ENCODE measurements at regions not wholly inside any gene's neighbourhood (a gene's known extent, or its start where the extent isn't known, plus 50 kb on each side); places are given as distances from the start of the nearest gene placed in this dataset.
A peak's percentile ranks its signal among the peaks of the same experiment; 100 is the strongest.

DNA sequence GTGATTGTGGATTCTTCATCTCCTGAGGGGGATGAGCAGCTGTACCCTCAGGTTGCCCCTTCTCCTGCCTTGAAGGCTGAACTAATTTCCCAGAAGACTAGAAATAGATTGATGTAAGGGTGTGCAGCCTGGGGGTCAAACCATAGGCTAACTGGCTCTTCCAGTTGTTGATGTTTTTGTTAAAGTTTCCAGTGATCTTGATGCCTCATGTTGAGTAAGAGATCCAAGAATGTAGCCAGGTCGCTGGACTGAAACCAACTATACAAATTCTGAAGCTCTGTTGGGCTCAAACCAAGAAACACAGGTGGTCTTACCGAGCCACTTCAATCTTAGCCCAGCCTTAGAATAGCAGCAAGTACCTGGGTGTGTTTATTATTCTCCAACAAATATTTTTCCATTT, 391.8 kb downstream of the KLF5 start:
- DNase-seq (ENCODE audit: low spot score), result no peak

DNA sequence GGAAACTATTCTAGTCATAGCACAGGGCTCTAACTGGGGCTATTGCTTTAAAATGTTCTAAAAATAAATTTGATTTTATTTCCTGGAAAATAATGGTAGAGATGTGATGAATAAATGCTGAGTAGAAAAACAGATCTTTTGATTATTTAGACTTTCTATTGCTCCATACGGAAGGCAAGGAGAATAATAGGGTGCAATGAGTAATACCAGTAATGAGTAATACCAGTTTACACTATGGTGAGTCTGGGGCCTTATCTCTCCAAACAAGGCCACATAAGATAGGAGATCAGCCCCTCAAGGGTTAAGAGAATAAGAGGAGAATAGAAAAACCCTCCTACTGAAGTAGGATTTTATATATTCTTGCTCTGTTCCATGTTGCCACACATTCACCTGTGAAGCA, 390.4 kb downstream of the KLF5 start:
- DNase-seq (ENCODE audit: low spot score), result no peak

DNA sequence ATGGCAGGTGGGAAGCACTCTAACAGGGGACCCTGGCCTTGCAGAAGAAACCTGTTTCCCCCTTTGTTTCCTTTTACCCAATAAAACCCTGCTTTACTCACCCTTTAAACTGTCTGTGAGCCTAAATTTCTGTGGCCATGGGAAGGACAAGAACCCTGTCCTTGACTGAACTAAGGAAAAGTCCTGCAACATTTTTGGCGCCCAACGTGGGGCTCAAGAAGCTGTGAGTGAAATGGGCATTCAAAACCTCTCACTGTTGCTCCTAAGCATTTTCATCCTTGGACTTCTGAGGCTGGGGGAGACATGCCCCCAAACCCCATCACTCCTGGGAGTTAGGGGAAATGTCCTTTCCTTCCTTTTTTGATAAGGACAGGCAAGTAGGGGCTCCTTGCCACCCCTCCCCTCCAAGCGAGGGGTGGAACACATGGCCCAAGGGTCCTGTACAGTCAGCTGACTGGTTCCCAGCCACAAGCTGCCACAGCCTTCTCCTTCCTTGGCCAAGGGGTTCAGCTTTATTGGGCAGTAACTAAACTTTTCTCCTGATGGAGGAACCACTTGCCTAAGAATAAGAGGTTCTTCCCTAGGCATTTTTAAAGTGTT, 381.6 kb downstream of the KLF5 start:
- no peak for DNase-seq (ENCODE audit: low spot score)

DNA sequence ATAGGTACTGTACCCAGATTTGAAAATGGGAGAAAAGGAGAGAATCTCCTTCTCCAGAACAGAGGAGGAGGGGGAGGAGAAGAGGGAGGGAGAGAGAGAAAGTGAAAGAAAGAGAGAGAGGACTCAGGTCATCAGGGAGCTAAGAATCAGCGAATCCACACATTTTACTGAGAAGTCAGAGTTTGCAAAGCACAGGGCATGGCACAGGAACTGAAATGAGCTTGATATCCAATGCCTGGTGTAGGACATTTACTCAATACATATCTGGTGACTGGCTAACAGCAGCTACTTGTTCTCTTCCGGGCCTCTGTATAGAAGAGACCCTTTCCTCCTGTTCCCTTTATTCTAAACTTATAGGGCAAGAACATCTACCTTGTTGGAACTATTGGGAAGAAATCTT, 375.1 kb downstream of the KLF5 start:
- no peak for DNase-seq (ENCODE audit: low spot score)

DNA sequence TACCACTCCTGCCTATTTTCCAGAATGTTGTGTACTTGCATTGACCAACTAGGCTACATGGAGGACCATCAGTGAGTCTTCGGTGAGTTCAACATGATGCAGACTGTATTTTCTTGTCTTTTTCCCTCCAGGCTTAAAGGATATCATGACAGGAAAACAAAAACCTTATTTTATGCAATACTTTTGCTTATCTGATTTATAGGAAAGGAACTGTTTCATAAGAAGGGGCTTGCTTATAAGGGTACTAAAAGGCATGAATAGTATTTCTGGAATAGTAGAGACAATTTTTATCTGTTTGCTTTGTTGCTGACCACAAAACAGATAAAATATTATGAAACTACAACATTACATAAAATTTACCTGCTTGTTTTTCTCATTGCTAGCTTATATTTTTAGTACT, 374.7 kb downstream of the KLF5 start:
- DNase-seq (ENCODE audit: low spot score), result no peak

DNA sequence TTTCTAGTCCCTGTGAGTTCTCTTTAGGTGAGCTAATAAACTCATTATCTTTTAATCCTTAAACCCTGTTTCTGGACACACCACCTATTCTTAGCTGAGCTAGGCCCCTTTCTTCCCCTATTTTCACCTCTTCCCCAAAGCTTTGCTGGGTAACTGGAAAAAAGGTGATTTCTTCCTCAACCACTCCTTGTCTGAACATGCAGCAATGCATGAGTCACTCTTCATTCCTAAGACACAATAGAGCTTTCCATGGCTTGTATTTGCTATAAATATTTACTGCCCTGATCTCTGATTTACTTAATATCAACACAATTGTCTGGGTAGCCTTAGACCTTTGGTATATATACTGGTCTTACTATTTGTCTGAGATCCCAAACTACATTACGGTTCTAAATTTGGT, 370.9 kb downstream of the KLF5 start:
- no peak for DNase-seq (ENCODE audit: low spot score)

DNA sequence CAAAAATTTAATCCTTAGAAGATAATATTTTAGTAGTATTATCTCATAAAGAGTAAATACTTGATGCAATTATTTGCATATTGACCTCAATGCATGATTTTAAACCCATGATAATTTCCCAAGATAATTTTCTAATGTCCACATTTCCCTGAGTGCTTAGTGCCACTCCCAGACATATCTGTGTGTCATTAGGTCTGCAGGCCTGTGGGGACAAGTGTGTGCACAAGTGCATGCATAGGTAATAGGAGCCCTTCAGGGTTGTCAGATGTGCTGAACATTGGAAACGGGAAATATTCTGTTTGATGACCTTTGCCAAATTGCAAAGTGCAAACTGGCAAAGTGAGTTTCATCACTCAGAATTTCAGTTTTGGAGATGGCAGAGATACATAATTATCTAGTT, 369.9 kb downstream of the KLF5 start:
- no peak for DNase-seq (ENCODE audit: low spot score)

DNA sequence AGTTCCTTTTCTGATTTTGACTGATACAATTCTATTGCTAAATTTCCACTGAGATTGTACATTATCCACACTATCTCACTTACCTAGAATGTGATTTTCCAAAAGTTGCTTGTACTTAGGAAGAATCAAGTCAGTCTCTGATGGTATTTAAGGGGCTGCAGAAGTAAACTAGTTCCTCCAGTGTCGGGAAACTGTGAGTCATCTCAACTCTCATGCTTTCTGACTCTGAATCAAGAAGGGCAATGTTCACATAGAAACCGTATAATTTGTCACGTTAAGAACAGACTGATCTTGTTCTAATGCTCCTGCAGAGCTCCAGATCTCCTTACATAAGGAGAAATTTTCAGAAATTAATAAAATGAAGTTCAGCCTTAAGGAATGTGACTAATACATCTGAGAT, 369.3 kb downstream of the KLF5 start:
- no peak for DNase-seq (ENCODE audit: low spot score)

DNA sequence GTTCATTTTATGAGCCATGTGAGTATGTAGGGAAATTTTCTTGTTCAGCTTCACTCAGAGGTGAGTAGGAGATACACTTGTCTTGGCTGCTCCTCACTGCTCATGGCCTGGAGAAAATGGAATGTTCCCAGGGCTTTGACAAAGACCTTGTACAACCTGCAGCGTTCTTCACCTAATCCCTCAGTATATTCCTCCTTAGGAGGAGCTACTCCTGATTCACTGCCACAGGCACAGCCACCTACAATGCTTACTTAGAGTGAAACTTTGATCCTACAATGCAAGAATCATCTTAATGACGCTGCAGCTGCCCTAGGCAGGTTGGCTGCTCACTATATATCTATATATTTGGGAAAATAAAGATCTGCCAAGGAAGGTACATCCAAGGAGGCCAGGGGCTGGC, 364.2 kb downstream of the KLF5 start:
- DNase-seq (ENCODE audit: low spot score), result no peak

DNA sequence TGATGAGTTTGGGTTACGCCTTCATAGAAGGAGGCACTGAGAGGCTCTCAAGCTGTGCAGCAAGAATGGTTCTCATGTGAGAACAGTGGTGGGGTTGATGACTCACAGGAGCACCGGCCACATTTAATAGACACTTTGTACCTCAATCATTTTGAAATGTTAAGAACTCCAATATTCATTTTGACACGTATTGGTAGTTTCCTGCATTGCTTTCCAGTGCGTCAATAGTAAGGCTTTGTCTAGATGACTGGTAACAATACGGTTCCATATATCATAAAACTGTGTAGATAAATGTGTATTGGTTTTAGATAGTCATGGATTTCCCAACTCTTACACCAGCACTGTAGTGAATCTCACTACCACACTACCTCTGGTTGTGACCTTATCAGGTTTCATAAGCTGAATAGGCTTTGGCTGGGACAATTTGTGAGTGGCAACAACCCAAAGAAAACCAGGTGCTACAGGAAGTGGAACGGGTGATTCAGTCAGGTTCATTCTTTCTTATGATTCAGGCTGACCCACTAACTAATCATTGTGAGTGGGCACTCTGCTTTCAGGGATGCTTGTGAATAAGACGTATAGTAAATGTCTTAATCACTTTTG, 362.6 kb downstream of the KLF5 start:
- DNase-seq (ENCODE audit: low spot score), result no peak

DNA sequence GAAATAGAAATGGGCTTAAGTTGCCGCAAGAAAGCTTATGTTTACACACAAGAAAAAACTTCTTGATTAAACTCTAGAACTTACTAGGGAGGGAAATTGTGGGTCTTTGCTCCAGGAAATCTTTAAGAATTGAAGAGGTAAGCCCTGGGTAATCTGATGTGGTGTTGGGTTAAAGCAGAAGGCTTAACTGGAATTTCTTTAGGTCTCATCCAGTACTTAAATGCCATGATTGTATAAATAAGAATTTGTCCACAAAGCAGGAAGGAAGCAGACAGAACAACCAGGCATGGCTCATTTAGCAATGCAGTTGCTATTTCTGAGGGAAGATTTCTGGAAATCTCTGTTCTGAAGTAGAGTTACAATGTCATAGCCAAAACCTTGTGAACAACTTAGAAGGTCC, 360.4 kb downstream of the KLF5 start:
- DNase-seq (ENCODE audit: low spot score), result no peak

DNA sequence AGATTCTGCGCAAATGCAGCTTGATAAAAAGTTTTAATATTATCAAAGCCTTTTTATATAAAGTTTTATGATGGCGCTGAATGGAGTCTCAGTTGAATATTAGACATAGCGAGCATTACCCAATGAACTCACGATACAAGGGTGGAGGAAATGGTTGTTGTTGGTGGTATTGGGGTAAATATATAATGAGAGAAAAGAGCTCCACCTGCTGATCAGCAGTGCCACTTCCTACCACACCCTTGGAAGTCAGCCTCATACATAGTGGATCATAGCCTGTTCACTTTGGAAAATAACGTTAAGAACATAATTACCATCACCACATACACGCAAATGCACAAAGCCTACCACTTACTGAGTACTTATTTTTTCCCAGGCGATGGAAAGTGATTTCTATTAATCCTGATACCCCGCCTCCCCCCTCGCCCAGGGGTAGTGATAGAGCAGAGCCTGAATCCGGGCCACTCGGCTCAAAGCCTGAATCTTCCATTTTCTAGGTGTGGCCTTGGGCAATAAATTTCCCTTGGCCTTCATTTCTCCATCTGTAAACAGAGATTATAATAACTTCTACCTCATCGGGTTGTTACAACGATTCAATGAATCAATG, 358.3 kb downstream of the KLF5 start:
- DNase-seq (ENCODE audit: low spot score), result peak; percentile 43

DNA sequence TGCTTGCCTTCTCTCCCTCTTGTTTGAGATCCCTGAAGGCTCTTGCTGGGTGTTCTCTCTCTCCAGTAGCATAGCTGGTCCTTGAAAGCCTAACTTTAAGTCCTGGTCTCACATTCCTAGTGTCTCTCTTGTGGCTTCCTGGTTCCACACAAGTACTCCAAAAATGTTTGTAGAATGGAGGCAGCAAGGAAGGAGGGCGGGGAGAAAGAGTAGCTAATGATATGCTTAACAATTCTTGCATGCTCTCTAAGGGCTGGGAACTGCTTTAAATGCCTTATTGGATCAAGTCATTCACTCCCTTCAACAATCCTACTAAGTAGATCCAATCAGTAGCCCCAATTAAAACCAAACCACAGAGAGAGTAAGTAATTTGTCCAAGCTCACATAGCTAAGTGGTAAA, 357.3 kb downstream of the KLF5 start:
- no peak for DNase-seq (ENCODE audit: low spot score)

DNA sequence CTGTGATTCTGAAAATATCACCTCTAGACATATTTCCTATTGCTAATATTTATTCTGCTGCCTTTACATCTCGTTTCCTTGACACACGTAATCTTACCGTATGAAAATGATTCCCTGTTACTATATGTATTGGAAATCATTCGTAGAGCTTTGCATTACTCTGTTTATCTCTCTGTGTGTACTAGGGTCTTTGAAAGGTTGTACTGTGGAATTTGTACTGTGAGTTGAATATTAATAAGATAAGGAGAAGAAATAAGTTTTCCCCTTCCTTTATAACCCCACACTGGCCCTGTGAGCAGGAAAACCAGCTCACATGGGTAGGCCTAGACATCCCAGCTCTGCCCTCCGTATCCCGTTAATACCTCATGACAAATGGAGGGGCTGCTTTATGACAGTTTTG, 354.9 kb downstream of the KLF5 start:
- DNase-seq (ENCODE audit: low spot score), result no peak

DNA sequence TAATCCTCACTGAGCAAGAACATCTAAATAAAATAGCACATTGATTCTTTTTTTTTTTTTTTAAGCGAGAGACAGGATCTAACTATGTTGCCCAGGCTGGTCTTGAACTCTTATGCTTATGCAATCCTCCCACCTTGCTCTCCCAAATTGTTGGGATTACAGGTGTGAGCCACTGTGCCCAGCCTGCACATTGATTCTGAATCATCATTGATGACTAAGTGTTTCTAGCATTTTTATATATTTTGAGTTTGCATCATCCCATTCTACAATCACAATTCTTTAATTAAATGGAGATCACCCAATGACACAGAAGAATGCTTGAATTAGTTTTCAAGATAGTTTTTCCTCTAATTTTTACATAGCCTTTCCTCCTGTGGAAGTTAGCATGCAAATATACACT, 354.1 kb downstream of the KLF5 start:
- DNase-seq (ENCODE audit: low spot score), result no peak

DNA sequence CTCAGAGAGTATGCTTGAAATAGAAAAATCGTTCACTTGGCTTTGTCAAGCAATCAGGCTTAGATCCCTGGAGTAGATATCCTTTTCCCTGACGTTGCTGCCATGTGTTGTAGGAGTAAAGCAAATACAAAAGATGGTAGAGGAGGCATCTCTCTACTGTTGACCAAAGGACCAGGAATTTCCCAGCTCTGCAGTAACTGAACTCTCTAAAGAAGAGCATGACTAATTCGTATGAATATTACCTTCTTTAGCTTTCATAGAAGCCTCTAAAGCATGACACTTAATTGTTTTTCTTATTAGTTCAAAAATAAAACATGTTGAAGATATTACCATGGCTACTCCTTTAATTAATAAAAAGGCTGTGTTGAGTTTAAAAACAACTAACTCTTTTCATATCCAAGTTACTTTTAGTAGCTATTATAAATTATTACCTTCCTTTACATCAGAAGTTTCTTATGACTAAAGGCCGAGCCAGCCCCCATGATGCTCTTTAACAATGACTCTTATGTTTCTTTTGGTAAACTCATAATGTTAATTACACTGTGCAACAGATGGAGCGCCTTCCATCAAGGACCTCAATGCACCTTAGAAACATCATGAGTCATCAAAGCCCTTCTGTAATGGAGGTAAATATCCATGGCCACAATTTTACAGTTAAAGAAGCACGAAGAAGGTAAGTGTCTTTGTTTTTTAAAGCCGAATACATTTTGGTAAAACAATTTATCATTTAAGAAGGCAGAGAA, 352.4 kb downstream of the KLF5 start:
- DNase-seq (ENCODE audit: low spot score), result no peak

DNA sequence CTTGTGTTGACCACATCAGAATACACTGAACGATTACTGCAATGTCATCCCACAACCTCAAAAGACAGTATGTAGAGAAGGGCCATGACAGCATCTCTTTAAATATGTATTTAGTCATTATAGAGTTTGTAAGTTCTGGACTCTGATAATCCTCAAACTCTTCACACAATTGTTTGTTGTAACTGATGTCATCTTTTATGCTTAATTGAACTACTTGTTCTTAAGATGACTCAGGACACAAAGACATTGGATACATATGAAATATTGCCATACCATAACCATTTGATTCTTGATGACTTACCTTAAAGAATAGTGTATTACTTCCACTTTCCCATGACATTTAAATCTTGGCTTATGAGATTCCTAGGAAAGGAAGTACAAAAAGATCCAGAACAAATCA, 347.6 kb downstream of the KLF5 start:
- DNase-seq (ENCODE audit: low spot score), result no peak

DNA sequence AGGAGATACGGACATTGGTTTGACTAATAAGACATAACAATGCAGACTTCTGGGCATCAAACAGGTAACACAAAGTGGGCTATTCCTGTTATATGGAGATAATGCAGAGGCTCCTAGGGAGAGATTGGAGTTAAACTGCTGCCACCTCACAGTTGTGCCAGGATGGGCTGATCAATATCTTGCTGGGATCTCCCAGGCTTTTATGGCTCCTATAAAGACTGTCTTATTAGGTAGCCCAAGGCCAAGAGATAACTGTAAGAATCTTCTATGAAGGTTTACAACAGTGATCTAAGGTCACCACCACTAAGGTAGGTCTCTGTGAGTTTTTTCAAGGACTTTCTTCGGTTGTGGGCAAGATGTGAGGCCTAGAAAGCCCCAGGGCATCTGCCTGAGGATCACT, 345.8 kb downstream of the KLF5 start:
- DNase-seq (ENCODE audit: low spot score), result no peak

DNA sequence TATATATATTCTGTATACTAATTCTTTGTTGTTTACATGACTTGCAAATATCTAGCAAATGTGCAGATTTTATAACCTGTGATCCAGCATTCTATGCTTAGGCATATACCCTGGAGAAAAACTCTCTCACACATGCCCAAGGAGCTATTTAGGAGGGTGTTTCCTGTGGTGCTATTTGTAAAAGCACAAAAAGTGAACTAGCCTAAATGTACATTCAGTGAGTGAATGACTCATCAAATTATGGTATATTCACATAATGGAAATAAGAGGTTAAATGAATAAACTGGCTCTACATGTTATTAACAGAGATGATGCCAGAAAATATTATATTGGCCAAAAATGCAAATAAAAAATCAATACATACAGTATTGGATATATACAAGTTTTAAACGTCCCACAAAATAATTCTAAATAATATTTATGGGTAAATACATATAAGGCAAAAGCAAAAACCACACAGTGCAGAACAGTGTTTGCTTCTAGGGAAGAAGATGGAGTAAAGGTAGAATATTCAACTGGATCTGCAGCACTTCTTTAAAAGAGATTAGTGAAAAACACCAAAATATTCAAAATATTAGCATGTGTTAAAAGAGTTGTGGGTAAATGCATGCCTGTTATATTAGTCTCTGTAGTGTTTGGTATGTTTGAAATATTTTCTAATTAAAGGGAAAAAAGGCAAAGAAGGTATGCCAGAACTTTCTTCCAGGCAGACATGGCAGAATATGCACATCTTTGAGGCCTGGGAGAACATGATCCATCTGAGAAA, 344.7 kb downstream of the KLF5 start:
- no peak for DNase-seq (ENCODE audit: low spot score)

DNA sequence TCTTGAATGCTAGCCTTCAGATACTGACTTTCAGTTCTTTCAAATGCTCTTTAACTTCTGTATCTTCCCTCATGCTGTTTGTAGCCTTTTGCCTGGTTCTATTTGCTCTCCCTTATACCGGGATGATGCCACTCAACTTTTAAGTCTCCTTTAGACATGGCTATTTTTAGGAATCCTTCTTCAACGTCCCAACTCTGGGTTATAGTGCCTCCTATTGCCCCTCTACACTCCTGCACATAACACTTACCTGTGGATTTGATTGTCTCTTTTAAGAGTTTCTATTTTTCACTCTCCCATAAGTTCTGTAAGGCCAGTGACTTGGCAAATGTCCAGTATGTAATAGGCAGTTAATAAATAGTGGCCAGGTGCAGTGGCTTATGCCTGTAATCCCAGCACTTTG, 343.0 kb downstream of the KLF5 start:
- no peak for DNase-seq (ENCODE audit: low spot score)

DNA sequence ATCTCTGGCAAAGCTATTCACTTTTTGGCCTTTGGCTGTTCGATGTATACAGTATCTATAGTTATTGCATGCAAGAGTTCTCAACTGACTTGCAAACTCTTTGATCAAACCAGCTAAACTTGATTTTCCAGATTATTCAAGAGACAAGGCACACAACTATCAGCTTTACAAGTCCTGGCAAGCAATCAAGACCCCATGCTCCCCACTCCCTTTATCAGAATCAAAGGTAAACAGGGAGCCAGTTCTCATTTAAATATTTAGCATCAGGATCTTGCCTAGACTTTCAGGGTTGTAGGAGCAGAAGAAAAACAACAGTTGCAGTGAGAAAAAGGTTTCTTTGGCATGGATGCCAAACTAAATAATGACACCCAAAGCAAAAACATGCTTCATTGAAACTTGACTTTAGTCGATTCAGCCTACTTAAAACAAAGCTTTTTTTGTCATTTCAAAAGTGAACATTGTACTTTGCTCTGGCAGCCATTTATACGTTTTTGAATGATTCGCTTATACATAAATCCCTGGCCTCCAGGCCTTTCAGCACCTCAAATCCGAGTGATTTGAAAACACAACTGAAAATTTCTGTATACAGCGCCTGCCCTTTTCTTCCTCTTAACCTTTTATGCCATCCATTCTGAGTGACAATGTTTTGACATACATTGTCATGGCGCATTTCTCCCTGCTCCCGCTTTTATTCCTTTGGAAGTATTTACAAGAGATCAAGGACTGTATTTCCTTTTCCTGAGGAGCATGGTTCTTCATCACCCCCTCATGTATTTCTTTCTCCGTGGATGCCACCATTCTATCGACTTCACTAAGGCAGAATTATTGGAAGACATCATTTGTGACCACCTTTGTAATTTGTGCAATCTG, 340.8 kb downstream of the KLF5 start:
- DNase-seq (ENCODE audit: low spot score), result no peak
